H1 (cell line): ENCODE measurements at regions not wholly inside any gene's neighbourhood (a gene's known extent, or its start where the extent isn't known, plus 50 kb on each side); places are given as distances from the start of the nearest gene placed in this dataset.

ENCODE experiments used
- ATF3 ChIP-seq: IDR thresholded peaks from 2 replicates; pipeline ENCODE4 v1.6.1; 2011; ENCODE audit warnings: low read depth, mild to moderate bottlenecking, low read length; ENCODE audit not compliant: insufficient read depth
- CTCF ChIP-seq, 3 experiments: IDR thresholded peaks; 1 replicate in 2 of 3; 2 replicates in 1 of 3; pipeline versions ENCODE4 v1.5.1 to v1.6.1; 2011; ENCODE audit warnings: low read length in 3 of 3, mild to moderate bottlenecking in 3 of 3, inconsistent platforms in 2 of 3, low read depth in 1 of 3, moderate library complexity in 1 of 3; ENCODE audit not compliant: insufficient read depth in 1 of 3; ENCODE audit errors: control extremely low read depth in 1 of 3
- EGR1 ChIP-seq: IDR thresholded peaks from 2 replicates; pipeline ENCODE4 v1.6.1; 2011; ENCODE audit warnings: low read depth, low read length, borderline replicate concordance
- EP300 ChIP-seq, 2 experiments: IDR thresholded peaks; 1 replicate in 1 of 2; 2 replicates in 1 of 2; pipeline ENCODE4 v1.6.1; 2011 to 2012; ENCODE audit warnings: low read depth in 2 of 2, low read length in 2 of 2, mild to moderate bottlenecking in 2 of 2, borderline replicate concordance in 1 of 2, inconsistent platforms in 1 of 2, moderate library complexity in 1 of 2
- JUND ChIP-seq: IDR thresholded peaks from 2 replicates; pipeline ENCODE4 v1.6.1; 2011; ENCODE audit warnings: mild to moderate bottlenecking, improper control_type of control experiment, low read length
- RFX5 ChIP-seq: IDR thresholded peaks from 2 replicates; pipeline ENCODE4 v1.6.1; 2011; ENCODE audit warnings: low read depth, low read length, improper control_type of control experiment, borderline replicate concordance
- SIN3A ChIP-seq, 2 experiments: IDR thresholded peaks in 1 of 2; conservative IDR thresholded peaks in 1 of 2; 2 replicates each; pipeline ENCODE4 v1.6.1; 2011 to 2012; ENCODE audit warnings: low read length in 2 of 2, improper control_type of control experiment in 1 of 2, low read depth in 1 of 2, mild to moderate bottlenecking in 1 of 2
- SP4 ChIP-seq: IDR thresholded peaks from 2 replicates; pipeline ENCODE4 v1.6.1; 2012; ENCODE audit warnings: low read length, inconsistent platforms
- ZNF274 ChIP-seq: IDR thresholded peaks from 2 replicates; pipeline ENCODE4 v1.7.0; 2012; ENCODE audit warnings: low read length, borderline replicate concordance; ENCODE audit errors: extremely low read depth

DNA sequence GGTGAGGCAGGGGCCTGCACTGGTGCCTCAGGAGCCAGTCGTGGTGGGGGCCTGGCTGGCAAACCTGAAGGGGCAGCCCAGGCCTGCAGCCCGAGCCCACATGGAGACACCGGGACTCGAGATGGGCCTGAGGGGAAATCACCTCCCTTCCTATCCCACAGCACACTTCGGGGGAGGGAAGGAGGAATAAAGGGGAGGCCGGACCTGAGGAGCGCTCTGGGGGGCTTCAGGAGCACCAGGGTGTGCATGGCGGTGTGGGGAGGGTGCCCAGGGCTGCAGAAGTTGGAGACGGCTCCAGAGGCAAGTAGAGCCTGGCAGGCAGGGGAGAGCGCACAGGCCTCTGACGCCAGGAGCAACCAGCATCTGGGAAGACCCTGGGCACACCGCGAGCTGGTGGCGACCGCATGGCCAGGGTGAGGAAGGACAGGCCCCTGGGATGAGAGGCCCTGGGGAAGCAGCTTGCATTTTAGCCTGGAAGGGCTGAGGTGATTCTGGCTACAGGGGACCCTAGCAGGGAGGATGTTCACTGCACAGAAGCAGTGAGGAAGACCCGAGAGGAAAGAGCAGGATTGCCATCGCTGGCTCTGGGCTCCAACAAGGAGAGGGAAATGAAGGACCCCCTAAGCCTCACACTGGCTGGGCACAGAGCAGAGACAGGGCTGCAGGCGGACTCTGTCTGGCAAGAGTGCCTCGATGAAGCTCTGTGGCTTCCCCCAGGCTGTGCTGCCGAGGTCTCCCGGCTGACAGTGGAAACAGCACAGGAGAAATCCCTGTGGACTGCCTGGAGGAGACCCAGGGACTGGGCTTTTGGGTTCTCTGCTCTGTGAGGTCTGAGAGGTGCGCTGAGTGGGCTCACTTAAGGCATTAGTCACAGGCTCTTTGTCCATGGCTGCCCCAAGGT lies 457.7 kb downstream of the BRD1 start:
- TF ChIP-seq RFX5 (no peak), CTCF (IDR thresholded peaks at IDR 0.05; ENCODE audit: control extremely low read depth in 1 of 3, insufficient read depth in 1 of 3, low read depth in 1 of 3, low read length in 3 of 3) (no peak), EGR1 (no peak), ATF3 (no peak), JUND (no peak), ZNF274 (no peak), SP4 (no peak), SIN3A (conservative IDR thresholded peaks at IDR 0.05 in 1 of 2, IDR thresholded peaks at IDR 0.05 in 1 of 2; ENCODE audit: low read depth in 1 of 2, low read length in 2 of 2) (no peak), EP300 (IDR thresholded peaks at IDR 0.05; ENCODE audit: borderline replicate concordance in 1 of 2, low read depth in 2 of 2, low read length in 2 of 2) (no peak)
